Kidney (tissue), 13 donors: ENCODE measurements at regions not wholly inside any gene's neighbourhood (a gene's known extent, or its start where the extent isn't known, plus 50 kb on each side); places are given as distances from the start of the nearest gene placed in this dataset.
"Not testable (repeated sequence)": the region's sequence is repeated elsewhere in the genome, so short reads cannot be mapped to it uniquely, and the experiment has no call there.

Source experiments
- DNase-seq, 5 donors: peaks; one replicate each; pipeline ENCODE4 v3.0.0-alpha.2; 2013 to 2020
- FAIRE-seq: peaks from 2 replicates; lab custom pipeline; 2012; peaks lifted over from hg19 to GRCh38; lab: Jason Lieb, UNC
- H3K27ac ChIP-seq, 2 donors: one replicate each; pipeline ENCODE4 v1.7.0; 2013; ENCODE audit warnings: low read depth in 2 of 2, low read length in 2 of 2, inconsistent platforms in 1 of 2
- H3K27me3 ChIP-seq: one replicate; pipeline ENCODE4 v1.7.1; 2013; ENCODE audit warnings: low read length, inconsistent platforms; ENCODE audit not compliant: control insufficient read depth, insufficient read depth
- H3K36me3 ChIP-seq, 3 donors: one replicate each; pipeline versions ENCODE4 v1.7.0 to v1.7.1; 2013; ENCODE audit warnings: low read length in 3 of 3, control low read depth in 1 of 3, inconsistent platforms in 1 of 3; ENCODE audit not compliant: insufficient read depth in 3 of 3, control insufficient read depth in 2 of 3
- H3K4me1 ChIP-seq, 3 donors: one replicate each; pipeline versions ENCODE4 v1.7.0 to v1.7.1; 2013; ENCODE audit warnings: low read length in 3 of 3, inconsistent platforms in 1 of 3, low read depth in 1 of 3; ENCODE audit not compliant: control insufficient read depth in 2 of 3, insufficient read depth in 2 of 3
- H3K4me3 ChIP-seq, 3 donors: one replicate each; pipeline versions ENCODE4 v1.7.0 to v1.8.1; 2013; ENCODE audit warnings: low read length in 3 of 3, control low read depth in 1 of 3, inconsistent platforms in 1 of 3
- H3K9ac ChIP-seq, 3 donors: one replicate each; pipeline versions ENCODE4 v1.7.0 to v1.7.1; 2013; ENCODE audit warnings: low read length in 3 of 3, control low read depth in 1 of 3, inconsistent platforms in 1 of 3
- H3K9me3 ChIP-seq, 3 donors: one replicate each; pipeline versions ENCODE4 v1.7.0 to v1.7.1; 2013; ENCODE audit warnings: low read length in 3 of 3, control low read depth in 1 of 3, inconsistent platforms in 1 of 3; ENCODE audit not compliant: control insufficient read depth in 2 of 3, insufficient read depth in 1 of 3
- intact Hi-C: fragments of 100-400 bp; cut with DNase I; formaldehyde crosslinking; loops from one replicate; pipeline ENCODE4 v1.11.1; 2022
- TF ChIP-seq, protein P1 (sequence below): IDR thresholded peaks from 3 replicates; pipeline ENCODE4 v1.5.1; 2012; ENCODE audit warnings: mild to moderate bottlenecking, moderate library complexity, borderline replicate concordance; ENCODE audit not compliant: insufficient read depth; ENCODE audit errors: extremely low read depth
- donor health status: control.
- donor health status: control.
- donor health status: control.
- donor health status: control.
- donor health status: control.
- donor health status: DM: yes; HTN: yes; CAD: no.
- donor health status: Normal renal cell carcinoma (clear cell type).

DNA sequence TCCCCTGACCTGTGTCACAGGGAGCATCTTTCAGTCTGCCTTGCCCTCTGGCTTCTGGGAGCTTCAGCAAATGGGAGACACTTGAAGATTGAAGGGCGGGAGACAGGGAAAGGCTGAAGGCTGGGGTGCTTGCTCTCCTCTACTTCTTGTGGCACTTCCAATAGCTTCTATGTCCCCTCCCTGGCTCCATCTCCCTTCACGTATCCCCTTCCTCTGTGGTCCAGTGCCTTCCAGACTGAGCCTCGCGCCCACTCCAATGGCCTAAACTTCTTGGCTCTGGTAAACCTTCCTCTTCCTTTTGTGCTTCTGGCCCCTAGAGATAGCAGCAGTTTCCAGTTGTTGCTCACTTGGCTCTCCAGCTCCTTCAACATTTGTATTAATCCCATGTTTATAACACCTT is 69.8 kb upstream of the TOPAZ1 start:
- no peaks in the 10 kb centered on the region for H3K27me3 ChIP-seq
- no peaks in the 10 kb centered on the region for H3K9me3 ChIP-seq
- FAIRE-seq = no peak
- intact Hi-C loops = no loop called here
- H3K27ac ChIP-seq = no peak overlapping the region
- H3K4me3 ChIP-seq = no peak overlapping the region
- no peaks in the 10 kb centered on the region for H3K36me3 ChIP-seq
- H3K4me1 ChIP-seq = no peaks in the 10 kb centered on the region
- TF ChIP-seq, protein P1, sequence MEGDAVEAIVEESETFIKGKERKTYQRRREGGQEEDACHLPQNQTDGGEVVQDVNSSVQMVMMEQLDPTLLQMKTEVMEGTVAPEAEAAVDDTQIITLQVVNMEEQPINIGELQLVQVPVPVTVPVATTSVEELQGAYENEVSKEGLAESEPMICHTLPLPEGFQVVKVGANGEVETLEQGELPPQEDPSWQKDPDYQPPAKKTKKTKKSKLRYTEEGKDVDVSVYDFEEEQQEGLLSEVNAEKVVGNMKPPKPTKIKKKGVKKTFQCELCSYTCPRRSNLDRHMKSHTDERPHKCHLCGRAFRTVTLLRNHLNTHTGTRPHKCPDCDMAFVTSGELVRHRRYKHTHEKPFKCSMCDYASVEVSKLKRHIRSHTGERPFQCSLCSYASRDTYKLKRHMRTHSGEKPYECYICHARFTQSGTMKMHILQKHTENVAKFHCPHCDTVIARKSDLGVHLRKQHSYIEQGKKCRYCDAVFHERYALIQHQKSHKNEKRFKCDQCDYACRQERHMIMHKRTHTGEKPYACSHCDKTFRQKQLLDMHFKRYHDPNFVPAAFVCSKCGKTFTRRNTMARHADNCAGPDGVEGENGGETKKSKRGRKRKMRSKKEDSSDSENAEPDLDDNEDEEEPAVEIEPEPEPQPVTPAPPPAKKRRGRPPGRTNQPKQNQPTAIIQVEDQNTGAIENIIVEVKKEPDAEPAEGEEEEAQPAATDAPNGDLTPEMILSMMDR = no peak
- no peak overlapping the region for H3K9ac ChIP-seq
- no peak for DNase-seq

GRCh38 chr3:44172701-44173100 is 69.0 kb upstream of the TOPAZ1 start:
- H3K27me3 ChIP-seq, DNase-seq, intact Hi-C loops, H3K9me3 ChIP-seq, H3K4me3 ChIP-seq, H3K27ac ChIP-seq, H3K36me3 ChIP-seq, FAIRE-seq, H3K9ac ChIP-seq, H3K4me1 ChIP-seq: not testable (repeated sequence)

- intact Hi-C loops = no loop called here
- Histone ChIP-seq H3K27me3 (no peaks in the 10 kb centered on the region), H3K9ac (no peak overlapping the region), H3K4me1 (no peaks in the 10 kb centered on the region), H3K36me3 (no peaks in the 10 kb centered on the region), H3K27ac (no peak overlapping the region), H3K4me3 (no peak overlapping the region), H3K9me3 (no peaks in the 10 kb centered on the region)
- TF ChIP-seq, protein P1 = no peak
- FAIRE-seq (no peak), DNase-seq (no peak)
These were observed 68.4 kb upstream of the TOPAZ1 start for GRCh38 chr3:44173263-44173662.

DNA sequence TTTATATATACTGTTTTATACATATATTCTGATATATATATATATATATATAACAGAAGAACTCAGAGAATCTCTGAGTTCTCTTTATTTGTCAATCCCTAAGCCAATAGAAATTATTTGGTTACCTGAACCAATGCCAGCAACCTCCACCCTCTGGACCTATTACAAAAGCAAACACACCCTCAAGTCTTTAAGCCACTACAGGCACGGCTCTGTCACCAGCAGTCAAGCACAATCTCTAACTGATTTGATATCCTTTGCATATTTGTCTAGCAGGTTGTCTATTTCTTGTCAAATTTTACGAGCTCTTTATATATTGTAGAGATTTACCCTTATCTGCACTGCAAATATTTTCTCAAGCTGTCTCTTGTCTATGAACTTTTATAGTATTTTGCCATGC is 66.6 kb upstream of the TOPAZ1 start:
- no peak overlapping the region for H3K9ac ChIP-seq
- H3K27me3 ChIP-seq = no peaks in the 10 kb centered on the region
- H3K9me3 ChIP-seq = no peaks in the 10 kb centered on the region
- H3K4me1 ChIP-seq = no peaks in the 10 kb centered on the region
- H3K36me3 ChIP-seq = no peaks in the 10 kb centered on the region
- no peak overlapping the region for H3K4me3 ChIP-seq
- H3K27ac ChIP-seq = no peak overlapping the region
- DNase-seq (no peak), FAIRE-seq (no peak)
- TF ChIP-seq, protein P1 = no peak
- intact Hi-C loops = no loop called here
